H9 (cell line): ENCODE measurements at regions not wholly inside any gene's neighbourhood (a gene's known extent, or its start where the extent isn't known, plus 50 kb on each side); places are given as distances from the start of the nearest gene placed in this dataset.

Experiments used
- DNase-seq: peaks from one replicate; pipeline ENCODE4 v3.0.0-alpha.2; 2017
- H2AFZ ChIP-seq: one replicate; pipeline ENCODE4 v1.6.1; 2013; ENCODE audit warnings: mild to moderate bottlenecking, low read length, control low read depth, moderate library complexity
- H2AK5ac ChIP-seq: 2 replicates; pipeline ENCODE4 v1.6.1; 2013; ENCODE audit warnings: low read length, control low read depth, mixed read lengths; ENCODE audit not compliant: insufficient read length
- H2BK120ac ChIP-seq: one replicate; pipeline ENCODE4 v1.6.1; 2013; ENCODE audit warnings: low read depth, mild to moderate bottlenecking, low read length, control low read depth, inconsistent platforms; ENCODE audit not compliant: poor library complexity, severe bottlenecking
- H2BK12ac ChIP-seq: 2 replicates; pipeline ENCODE4 v1.6.1; 2013; ENCODE audit warnings: low read length, control low read depth, mixed read lengths, low read depth; ENCODE audit not compliant: insufficient read length
- H2BK15ac ChIP-seq: 2 replicates; pipeline ENCODE4 v1.6.1; 2013; ENCODE audit warnings: low read depth, low read length, control low read depth
- H2BK20ac ChIP-seq: one replicate; pipeline ENCODE4 v1.6.1; 2013; ENCODE audit warnings: low read depth, mild to moderate bottlenecking, low read length, control low read depth, inconsistent platforms; ENCODE audit not compliant: poor library complexity, severe bottlenecking
- H2BK5ac ChIP-seq: 2 replicates; pipeline ENCODE4 v1.6.1; 2013; ENCODE audit warnings: low read length, control low read depth, mixed read lengths; ENCODE audit not compliant: insufficient read length
- H3K14ac ChIP-seq: 2 replicates; pipeline ENCODE4 v1.6.1; 2013; ENCODE audit warnings: low read length, control low read depth; ENCODE audit not compliant: insufficient read depth
- H3K18ac ChIP-seq: 2 replicates; pipeline ENCODE4 v1.6.1; 2013; ENCODE audit warnings: low read depth, mild to moderate bottlenecking, mixed read lengths, low read length, control low read depth; ENCODE audit not compliant: insufficient read length
- H3K23ac ChIP-seq: 2 replicates; pipeline ENCODE4 v1.6.1; 2013; ENCODE audit warnings: low read length, control low read depth, mixed read lengths, low read depth; ENCODE audit not compliant: insufficient read length
- H3K23me2 ChIP-seq: 2 replicates; pipeline ENCODE4 v1.6.1; 2013; ENCODE audit warnings: low read depth, mild to moderate bottlenecking, mixed read lengths, low read length, control low read depth; ENCODE audit not compliant: insufficient read length, poor library complexity, severe bottlenecking
- H3K27ac ChIP-seq: 2 replicates; pipeline ENCODE4 v1.5.1; 2013; ENCODE audit warnings: low read length, control low read depth, mixed read lengths, low read depth; ENCODE audit not compliant: insufficient read length
- H3K27me3 ChIP-seq: 2 replicates; pipeline ENCODE4 v1.6.1; 2013; ENCODE audit warnings: low read length, control low read depth, inconsistent platforms; ENCODE audit not compliant: insufficient read depth
- H3K4ac ChIP-seq: 2 replicates; pipeline ENCODE4 v1.6.1; 2013; ENCODE audit warnings: low read depth, mild to moderate bottlenecking, control low read depth, inconsistent platforms, low read length, moderate library complexity
- H3K4me1 ChIP-seq: 2 replicates; pipeline ENCODE4 v1.6.1; 2013; ENCODE audit warnings: low read length, control low read depth, inconsistent platforms; ENCODE audit not compliant: insufficient read depth
- H3K4me2 ChIP-seq: 2 replicates; pipeline ENCODE4 v1.6.1; 2013; ENCODE audit warnings: low read length, control low read depth, mixed read lengths; ENCODE audit not compliant: insufficient read length, insufficient read depth
- H3K56ac ChIP-seq: 2 replicates; pipeline ENCODE4 v1.6.1; 2013; ENCODE audit warnings: low read depth, mild to moderate bottlenecking, mixed read lengths, low read length, control low read depth; ENCODE audit not compliant: insufficient read length
- H3K79me1 ChIP-seq: 2 replicates; pipeline ENCODE4 v1.6.1; 2013; ENCODE audit warnings: low read depth, mild to moderate bottlenecking, moderate library complexity, low read length, control low read depth, inconsistent platforms; ENCODE audit not compliant: insufficient read depth, poor library complexity, severe bottlenecking
- H3K79me2 ChIP-seq: 2 replicates; pipeline ENCODE4 v1.6.1; 2013; ENCODE audit warnings: low read length, control low read depth, inconsistent platforms; ENCODE audit not compliant: insufficient read depth
- H3K9ac ChIP-seq: 2 replicates; pipeline ENCODE4 v1.6.1; 2013; ENCODE audit warnings: low read length, control low read depth, mixed read lengths; ENCODE audit not compliant: insufficient read length; ENCODE audit errors: extremely low read depth
- H3K9me3 ChIP-seq: one replicate; pipeline ENCODE4 v1.6.1; 2013; ENCODE audit warnings: low read depth, low read length, inconsistent platforms; ENCODE audit not compliant: control insufficient read depth
- H3T11ph ChIP-seq: one replicate; pipeline ENCODE4 v1.6.1; 2013; ENCODE audit warnings: mild to moderate bottlenecking, low read length, control low read depth, inconsistent platforms
- H4K20me1 ChIP-seq: one replicate; pipeline ENCODE4 v1.6.1; 2013; ENCODE audit not compliant: control insufficient read depth, insufficient read length, insufficient read depth
- H4K5ac ChIP-seq: 2 replicates; pipeline ENCODE4 v1.6.1; 2013; ENCODE audit warnings: low read depth, mild to moderate bottlenecking, mixed read lengths, low read length, control low read depth; ENCODE audit not compliant: insufficient read length
- H4K8ac ChIP-seq: replicated peaks from 2 replicates; pipeline ENCODE4 v1.6.1; 2013; ENCODE audit warnings: low read length, control low read depth, mixed read lengths, low read depth; ENCODE audit not compliant: insufficient read length
- H4K91ac ChIP-seq: 2 replicates; pipeline ENCODE4 v1.6.1; 2013; ENCODE audit warnings: low read depth, mild to moderate bottlenecking, moderate library complexity, mixed read lengths, low read length, control low read depth; ENCODE audit not compliant: insufficient read length
- H3K27ac Mint-ChIP-seq, 3 experiments: 2 replicates in 2 of 3; 3 replicates in 1 of 3; pipeline ENCODE4 v1.8.0; 2020 to 2021; ENCODE audit warnings: mixed read lengths in 3 of 3, mild to moderate bottlenecking in 1 of 3, moderate library complexity in 1 of 3
- H3K27me3 Mint-ChIP-seq: 2 replicates; pipeline ENCODE4 v1.8.0; 2021; ENCODE audit warnings: low read depth, mild to moderate bottlenecking, moderate library complexity, mixed read lengths
- H3K36me3 Mint-ChIP-seq, 3 experiments: 2 replicates in 2 of 3; 3 replicates in 1 of 3; pipeline ENCODE4 v1.8.0; 2020 to 2021; ENCODE audit warnings: low read depth in 3 of 3, mixed read lengths in 3 of 3; ENCODE audit not compliant: insufficient read depth in 1 of 3
- H3K4me1 Mint-ChIP-seq, 2 experiments: 2 replicates each; pipeline ENCODE4 v1.8.0; 2020; ENCODE audit warnings: mixed read lengths in 2 of 2
- H3K4me3 Mint-ChIP-seq, 2 experiments: 2 replicates in 1 of 2; 3 replicates in 1 of 2; pipeline ENCODE4 v1.8.0; 2020 to 2021; ENCODE audit warnings: mild to moderate bottlenecking in 2 of 2, mixed read lengths in 2 of 2, moderate library complexity in 1 of 2
- H3K9me3 Mint-ChIP-seq, 2 experiments: 2 replicates in 1 of 2; 3 replicates in 1 of 2; pipeline ENCODE4 v1.8.0; 2020; ENCODE audit warnings: mild to moderate bottlenecking in 2 of 2, mixed read lengths in 2 of 2, moderate library complexity in 1 of 2
- CTCF ChIP-seq: fragments of 200-600 bp; sonication (generic); conservative IDR thresholded peaks from 3 replicates; pipeline ENCODE4 v1.8.0; 2021; ENCODE audit warnings: antibody characterized with exemption, mild to moderate bottlenecking
- WGBS: extraction: QIAGEN DNeasy Blood & Tissue Kit; methylation state at CpG from one replicate; pipeline ENCODE4 v1.1.7; 2013; ENCODE audit warnings: missing lambda C conversion rate, low lambda C conversion rate, mixed read lengths; ENCODE audit not compliant: insufficient read length; ENCODE audit errors: extremely low coverage; 5-methylcytosine and 5-hydroxymethylcytosine counted together

GRCh38 chr10:8280946-8281345, 226.5 kb downstream of the GATA3 start:
- Mint-ChIP-seq H3K4me1 (peaks cover 0 to 3% of the 10 kb centered on the region in 2 experiments; a peak in 1 of 4 replicates), H3K9me3 (no peaks in the 10 kb centered on the region), H3K27ac (no peak overlapping the region), H3K27me3 (peaks cover 8% of the 10 kb centered on the region), H3K36me3 (no peaks in the 10 kb centered on the region), H3K4me3 (no peak overlapping the region)
- Histone ChIP-seq H2BK5ac (no peak overlapping the region), H2AFZ (no peak overlapping the region), H4K8ac (no peak overlapping the region), H3K14ac (no peak overlapping the region), H3K4me2 (no peak overlapping the region), H3T11ph (no peak overlapping the region), H4K91ac (no peak overlapping the region), H3K56ac (no peak overlapping the region), H3K27me3 (no peaks in the 10 kb centered on the region), H3K9me3 (no peaks in the 10 kb centered on the region), H3K27ac (no peak overlapping the region), H3K4me1 (no peaks in the 10 kb centered on the region), H3K79me2 (no peaks in the 10 kb centered on the region), H3K79me1 (no peaks in the 10 kb centered on the region), H2AK5ac (no peak overlapping the region), H2BK20ac (no peak overlapping the region), H2BK120ac (no peak overlapping the region), H3K18ac (no peak overlapping the region), H3K4ac (no peak overlapping the region), H2BK12ac (no peak overlapping the region), H3K9ac (no peak overlapping the region), H4K20me1 (no peaks in the 10 kb centered on the region), H3K23ac (no peak overlapping the region), H2BK15ac (no peak overlapping the region), H4K5ac (no peak overlapping the region), H3K23me2 (no peaks in the 10 kb centered on the region)
- whole genome bisulfite sequencing = no CpG with 5 or more reads among the region's 7 CpGs
- no peak for DNase-seq
- TF ChIP-seq CTCF = no peak
